SK-N-SH (cell line): ENCODE measurements at regions not wholly inside any gene's neighbourhood (a gene's known extent, or its start where the extent isn't known, plus 50 kb on each side); places are given as distances from the start of the nearest gene placed in this dataset.

ENCODE experiments used
- CTCF ChIA-PET: fragments of 300-600, 350-600 bp; formaldehyde crosslinking; extraction: SDS; loops from one replicate; lab custom pipeline; 2021; lab: Yijun Ruan, JAX
- POLR2A ChIA-PET: fragments of 350-600 bp; sonication (Branson Sonifier 250); formaldehyde crosslinking; extraction: SDS; loops from one replicate; lab custom pipeline; 2020; ENCODE audit warnings: antibody characterized with exemption, inconsistent platforms; lab: Yijun Ruan, JAX
- DNase-seq: peaks from one replicate; pipeline ENCODE4 v3.0.0; 2012
- H2AFZ ChIP-seq: fragments of 200-600 bp; sonication (generic); 2 replicates; pipeline ENCODE4 v1.8.1; 2016; ENCODE audit warnings: antibody characterized with exemption, mild to moderate bottlenecking, low read depth
- H3F3A ChIP-seq: fragments of 200-600 bp; sonication (generic); replicated peaks from 2 replicates; pipeline ENCODE3; 2016; ENCODE audit warnings: antibody characterized with exemption, mild to moderate bottlenecking; ENCODE audit not compliant: insufficient read depth
- H3K27ac ChIP-seq, 2 experiments: fragments of 200-500 bp in 1 of 2; fragments of 200-600 bp in 1 of 2; sonication (Bioruptor generic) in 1 of 2; sonication (generic), shearing (Covaris generic) in 1 of 2; 2 replicates each; pipeline versions ENCODE4 v1.5.1 to v1.6.1; 2014 to 2016; ENCODE audit warnings: low read depth in 2 of 2, inconsistent platforms in 1 of 2, low read length in 1 of 2, mild to moderate bottlenecking in 1 of 2, mixed read lengths in 1 of 2
- H3K27me3 ChIP-seq: fragments of 200-600 bp; sonication (generic), shearing (Covaris generic); 2 replicates; pipeline ENCODE4 v1.6.1; 2016; ENCODE audit warnings: mixed run types; ENCODE audit not compliant: insufficient read depth
- H3K36me3 ChIP-seq, 2 experiments: fragments of 200-500 bp in 1 of 2; fragments of 200-600 bp in 1 of 2; sonication (Bioruptor generic) in 1 of 2; sonication (generic) in 1 of 2; replicated peaks in 1 of 2; 2 replicates each; pipeline versions ENCODE3 to v1.5.1; 2014 to 2016; ENCODE audit warnings: low read length in 1 of 2, mild to moderate bottlenecking in 1 of 2; ENCODE audit not compliant: insufficient read depth in 2 of 2, control insufficient read depth in 1 of 2
- H3K4me1 ChIP-seq, 2 experiments: fragments of 200-500 bp in 1 of 2; fragments of 200-600 bp in 1 of 2; sonication (Bioruptor generic) in 1 of 2; sonication (generic), shearing (Covaris generic) in 1 of 2; 2 replicates each; pipeline versions ENCODE4 v1.5.1 to v1.6.1; 2014 to 2016; ENCODE audit warnings: low read depth in 1 of 2, low read length in 1 of 2, mixed run types in 1 of 2; ENCODE audit not compliant: insufficient read depth in 2 of 2, control insufficient read depth in 1 of 2
- H3K4me2 ChIP-seq: fragments of 200-600 bp; sonication (generic), shearing (Covaris generic); 2 replicates; pipeline ENCODE4 v1.6.1; 2017; ENCODE audit warnings: mixed run types
- H3K4me3 ChIP-seq, 2 experiments: fragments of 200-500 bp in 1 of 2; fragments of 200-600 bp in 1 of 2; sonication (Bioruptor generic) in 1 of 2; sonication (generic), shearing (Covaris generic) in 1 of 2; 2 replicates each; pipeline versions ENCODE4 v1.5.1 to v1.8.1; 2014 to 2016; ENCODE audit warnings: low read depth in 2 of 2, inconsistent platforms in 1 of 2, low read length in 1 of 2, mild to moderate bottlenecking in 1 of 2, mixed read lengths in 1 of 2, moderate library complexity in 1 of 2
- H3K79me2 ChIP-seq: fragments of 200-600 bp; sonication (generic); 2 replicates; pipeline ENCODE4 v1.8.1; 2017; ENCODE audit warnings: mild to moderate bottlenecking; ENCODE audit not compliant: insufficient read depth
- H3K9ac ChIP-seq: fragments of 200-600 bp; sonication (generic); 2 replicates; pipeline ENCODE4 v1.6.1; 2017; ENCODE audit warnings: mixed run types
- H3K9me2 ChIP-seq: fragments of 200-600 bp; sonication (generic); 2 replicates; pipeline ENCODE4 v1.6.1; 2017; ENCODE audit warnings: mixed run types
- H3K9me3 ChIP-seq: fragments of 200-600 bp; sonication (generic); 2 replicates; pipeline ENCODE4 v1.6.1; 2017; ENCODE audit warnings: mixed run types, mild to moderate bottlenecking, moderate library complexity
- H4K20me1 ChIP-seq: fragments of 200-600 bp; sonication (generic); 2 replicates; pipeline ENCODE4 v1.6.1; 2017; ENCODE audit warnings: mild to moderate bottlenecking, mixed run types; ENCODE audit not compliant: insufficient read depth
- EZH2phosphoT487 ChIP-seq: fragments of 200-600 bp; sonication (generic); IDR thresholded peaks from 2 replicates; pipeline ENCODE4 v1.6.1; 2017; ENCODE audit warnings: low read depth, mixed run types, mild to moderate bottlenecking, antibody characterized with exemption, moderate library complexity, borderline replicate concordance
- FOXJ3 ChIP-seq: sonication (generic); formaldehyde crosslinking; IDR thresholded peaks from 2 replicates; pipeline ENCODE4 v1.5.1; 2020; ENCODE audit warnings: mild to moderate bottlenecking, missing genetic modification reagents
- FOXM1 ChIP-seq: IDR thresholded peaks from 2 replicates; pipeline ENCODE4 v1.4.0; 2012; ENCODE audit warnings: low read depth, mild to moderate bottlenecking
- GATA2 ChIP-seq: sonication (generic); formaldehyde crosslinking; IDR thresholded peaks from 2 replicates; pipeline ENCODE4 v1.5.0; 2020; ENCODE audit warnings: mild to moderate bottlenecking, missing genetic modification reagents
- JUND ChIP-seq: IDR thresholded peaks from 2 replicates; pipeline ENCODE4 v1.4.0; 2012
- MAX ChIP-seq: IDR thresholded peaks from 2 replicates; pipeline ENCODE4 v1.4.0; 2012; ENCODE audit warnings: low read depth
- NFIC ChIP-seq: IDR thresholded peaks from 2 replicates; pipeline ENCODE4 v1.4.0; 2012; ENCODE audit warnings: borderline replicate concordance
- NRF1 ChIP-seq: IDR thresholded peaks from 2 replicates; pipeline ENCODE4 v1.6.1; 2012; ENCODE audit warnings: low read depth, mild to moderate bottlenecking, low read length
- RAD21 ChIP-seq: IDR thresholded peaks from 2 replicates; pipeline ENCODE4 v1.6.1; 2012; ENCODE audit warnings: mild to moderate bottlenecking, low read length
- RXRA ChIP-seq: IDR thresholded peaks from 2 replicates; pipeline ENCODE4 v1.4.0; 2012; ENCODE audit warnings: low read depth, mild to moderate bottlenecking, borderline replicate concordance
- TCF12 ChIP-seq: IDR thresholded peaks from 2 replicates; pipeline ENCODE4 v1.4.0; 2012
- USF2 ChIP-seq: fragments of 150-350 bp; IDR thresholded peaks from 2 replicates; pipeline ENCODE4 v1.6.1; 2017; ENCODE audit warnings: antibody characterized with exemption, low read length, low read depth, borderline replicate concordance
- YY1 ChIP-seq: IDR thresholded peaks from 2 replicates; pipeline ENCODE4 v1.4.0; 2012; ENCODE audit warnings: low read depth, mild to moderate bottlenecking
- WGBS: methylation state at CpG from one replicate; pipeline ENCODE4 v1.1.6; 2017; ENCODE audit warnings: low lambda C conversion rate; 5-methylcytosine and 5-hydroxymethylcytosine counted together
- TF ChIP-seq, protein P1 (sequence below): fragments of 200-600 bp; sonication (generic); IDR thresholded peaks from 2 replicates; pipeline ENCODE4 v1.6.1; 2017; ENCODE audit warnings: antibody characterized with exemption, mild to moderate bottlenecking, moderate library complexity
- TF ChIP-seq, protein P2 (sequence below): IDR thresholded peaks from 2 replicates; pipeline ENCODE4 v1.6.1; 2012; ENCODE audit warnings: mild to moderate bottlenecking, low read depth, low read length, moderate library complexity

DNA sequence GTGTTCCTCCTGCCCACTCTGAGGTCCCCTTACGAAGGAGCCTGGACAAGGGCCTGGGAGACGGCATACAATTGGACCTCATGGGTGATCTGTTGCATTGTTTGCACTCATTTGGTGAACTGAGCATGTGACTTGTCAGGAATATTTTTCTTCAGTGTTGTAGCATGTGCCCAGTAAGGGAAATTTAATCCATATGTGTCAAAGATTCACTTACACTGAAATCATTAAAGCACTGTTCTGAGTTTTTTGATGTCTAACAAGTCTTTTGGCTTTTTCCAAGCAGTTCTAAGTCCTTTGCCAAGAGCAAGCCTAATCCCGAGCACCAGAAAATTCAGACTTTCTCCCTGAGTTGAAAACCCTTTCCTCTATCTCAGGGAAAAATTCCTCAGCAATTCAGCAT lies 61.6 kb upstream of the RPS23 start (continued):
- TF ChIP-seq TCF12 (no peak), GATA2 (no peak)

- Histone ChIP-seq H2AFZ (no peak overlapping the region; the same call in 1 of the 2 replicates), H3K36me3 (no peaks in the 10 kb centered on the region), H3K4me2 (no peak overlapping the region), H3K27me3 (no peaks in the 10 kb centered on the region), H3K27ac (no peak overlapping the region), H4K20me1 (no peaks in the 10 kb centered on the region), H3F3A (peaks cover 31% of the 10 kb centered on the region), H3K9ac (no peak overlapping the region), H3K9me3 (no peaks in the 10 kb centered on the region), H3K9me2 (no peaks in the 10 kb centered on the region), H3K4me3 (no peak overlapping the region), H3K4me1 (peaks cover 7 to 24% of the 10 kb centered on the region in 2 experiments), H3K79me2 (no peaks in the 10 kb centered on the region)
- TF ChIP-seq, protein P1, sequence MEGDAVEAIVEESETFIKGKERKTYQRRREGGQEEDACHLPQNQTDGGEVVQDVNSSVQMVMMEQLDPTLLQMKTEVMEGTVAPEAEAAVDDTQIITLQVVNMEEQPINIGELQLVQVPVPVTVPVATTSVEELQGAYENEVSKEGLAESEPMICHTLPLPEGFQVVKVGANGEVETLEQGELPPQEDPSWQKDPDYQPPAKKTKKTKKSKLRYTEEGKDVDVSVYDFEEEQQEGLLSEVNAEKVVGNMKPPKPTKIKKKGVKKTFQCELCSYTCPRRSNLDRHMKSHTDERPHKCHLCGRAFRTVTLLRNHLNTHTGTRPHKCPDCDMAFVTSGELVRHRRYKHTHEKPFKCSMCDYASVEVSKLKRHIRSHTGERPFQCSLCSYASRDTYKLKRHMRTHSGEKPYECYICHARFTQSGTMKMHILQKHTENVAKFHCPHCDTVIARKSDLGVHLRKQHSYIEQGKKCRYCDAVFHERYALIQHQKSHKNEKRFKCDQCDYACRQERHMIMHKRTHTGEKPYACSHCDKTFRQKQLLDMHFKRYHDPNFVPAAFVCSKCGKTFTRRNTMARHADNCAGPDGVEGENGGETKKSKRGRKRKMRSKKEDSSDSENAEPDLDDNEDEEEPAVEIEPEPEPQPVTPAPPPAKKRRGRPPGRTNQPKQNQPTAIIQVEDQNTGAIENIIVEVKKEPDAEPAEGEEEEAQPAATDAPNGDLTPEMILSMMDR, result no peak
- TF ChIP-seq FOXM1, result no peak
- TF ChIP-seq GATA2, result no peak
- no peak for TF ChIP-seq RAD21
- no peak for TF ChIP-seq JUND
- no peak for TF ChIP-seq RXRA
- TF ChIP-seq USF2, result no peak
- no peak for TF ChIP-seq NRF1
- TF ChIP-seq NFIC, result no peak
- TF ChIP-seq YY1, result no peak
- no peak for TF ChIP-seq TCF12
- TF ChIP-seq MAX, result no peak
- no peak for TF ChIP-seq FOXJ3 (CRISPR knock-in tag)
- no peak for TF ChIP-seq EZH2phosphoT487
- TF ChIP-seq, protein P2, sequence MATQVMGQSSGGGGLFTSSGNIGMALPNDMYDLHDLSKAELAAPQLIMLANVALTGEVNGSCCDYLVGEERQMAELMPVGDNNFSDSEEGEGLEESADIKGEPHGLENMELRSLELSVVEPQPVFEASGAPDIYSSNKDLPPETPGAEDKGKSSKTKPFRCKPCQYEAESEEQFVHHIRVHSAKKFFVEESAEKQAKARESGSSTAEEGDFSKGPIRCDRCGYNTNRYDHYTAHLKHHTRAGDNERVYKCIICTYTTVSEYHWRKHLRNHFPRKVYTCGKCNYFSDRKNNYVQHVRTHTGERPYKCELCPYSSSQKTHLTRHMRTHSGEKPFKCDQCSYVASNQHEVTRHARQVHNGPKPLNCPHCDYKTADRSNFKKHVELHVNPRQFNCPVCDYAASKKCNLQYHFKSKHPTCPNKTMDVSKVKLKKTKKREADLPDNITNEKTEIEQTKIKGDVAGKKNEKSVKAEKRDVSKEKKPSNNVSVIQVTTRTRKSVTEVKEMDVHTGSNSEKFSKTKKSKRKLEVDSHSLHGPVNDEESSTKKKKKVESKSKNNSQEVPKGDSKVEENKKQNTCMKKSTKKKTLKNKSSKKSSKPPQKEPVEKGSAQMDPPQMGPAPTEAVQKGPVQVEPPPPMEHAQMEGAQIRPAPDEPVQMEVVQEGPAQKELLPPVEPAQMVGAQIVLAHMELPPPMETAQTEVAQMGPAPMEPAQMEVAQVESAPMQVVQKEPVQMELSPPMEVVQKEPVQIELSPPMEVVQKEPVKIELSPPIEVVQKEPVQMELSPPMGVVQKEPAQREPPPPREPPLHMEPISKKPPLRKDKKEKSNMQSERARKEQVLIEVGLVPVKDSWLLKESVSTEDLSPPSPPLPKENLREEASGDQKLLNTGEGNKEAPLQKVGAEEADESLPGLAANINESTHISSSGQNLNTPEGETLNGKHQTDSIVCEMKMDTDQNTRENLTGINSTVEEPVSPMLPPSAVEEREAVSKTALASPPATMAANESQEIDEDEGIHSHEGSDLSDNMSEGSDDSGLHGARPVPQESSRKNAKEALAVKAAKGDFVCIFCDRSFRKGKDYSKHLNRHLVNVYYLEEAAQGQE, result no peak
- DNase-seq, result no peak
- POLR2A ChIA-PET, result no interaction called here
- CTCF ChIA-PET, result interaction anchor here (0.6 to 2.0 kb wide), 2 partner anchors 13 to 309 kb away, joined by 3 to 4 read pairs; no protein-coding TSS in a partner anchor
- WGBS, result 81% methylated on average over 4 of the region's 5 CpGs
These were observed 60.7 kb upstream of the RPS23 start for GRCh38 chr5:82338771-82339373.
